ENCODE measurements at regions not wholly inside any gene's neighbourhood (a gene's known extent, or its start where the extent isn't known, plus 50 kb on each side); places are given as distances from the start of the nearest gene placed in this dataset.
A peak's percentile ranks its signal among the peaks of the same experiment; 100 is the strongest.

DNA sequence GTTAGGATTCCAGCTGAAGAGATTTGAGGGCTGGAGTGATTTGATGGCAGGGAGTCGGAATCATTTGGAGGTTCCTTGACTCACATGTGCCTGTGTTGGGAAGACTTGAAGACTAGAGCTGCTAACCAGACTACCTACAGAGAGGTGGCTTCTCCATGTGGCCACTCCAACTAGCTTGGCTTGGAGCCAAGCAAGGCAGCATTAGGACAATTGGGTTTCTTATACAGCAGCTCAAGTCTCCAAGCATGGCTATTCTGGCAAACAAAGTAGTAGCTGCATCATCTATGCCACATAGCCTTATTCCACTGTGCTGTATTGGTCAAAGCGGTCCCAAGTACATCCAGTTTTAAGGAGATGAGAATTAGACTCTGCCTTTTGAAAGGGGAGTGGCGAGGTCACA, 171.7 kb upstream of the SLC4A4 start:
- no peak for ATAC-seq (ENCODE audit: low read depth)
- TF ChIP-seq, protein P1, sequence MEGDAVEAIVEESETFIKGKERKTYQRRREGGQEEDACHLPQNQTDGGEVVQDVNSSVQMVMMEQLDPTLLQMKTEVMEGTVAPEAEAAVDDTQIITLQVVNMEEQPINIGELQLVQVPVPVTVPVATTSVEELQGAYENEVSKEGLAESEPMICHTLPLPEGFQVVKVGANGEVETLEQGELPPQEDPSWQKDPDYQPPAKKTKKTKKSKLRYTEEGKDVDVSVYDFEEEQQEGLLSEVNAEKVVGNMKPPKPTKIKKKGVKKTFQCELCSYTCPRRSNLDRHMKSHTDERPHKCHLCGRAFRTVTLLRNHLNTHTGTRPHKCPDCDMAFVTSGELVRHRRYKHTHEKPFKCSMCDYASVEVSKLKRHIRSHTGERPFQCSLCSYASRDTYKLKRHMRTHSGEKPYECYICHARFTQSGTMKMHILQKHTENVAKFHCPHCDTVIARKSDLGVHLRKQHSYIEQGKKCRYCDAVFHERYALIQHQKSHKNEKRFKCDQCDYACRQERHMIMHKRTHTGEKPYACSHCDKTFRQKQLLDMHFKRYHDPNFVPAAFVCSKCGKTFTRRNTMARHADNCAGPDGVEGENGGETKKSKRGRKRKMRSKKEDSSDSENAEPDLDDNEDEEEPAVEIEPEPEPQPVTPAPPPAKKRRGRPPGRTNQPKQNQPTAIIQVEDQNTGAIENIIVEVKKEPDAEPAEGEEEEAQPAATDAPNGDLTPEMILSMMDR (IDR thresholded peaks at IDR 0.05), result no peak
- DNase-seq, result no peak
- intact Hi-C loops (cut with micrococcal nuclease), result no loop called here
- ChIA-PET CTCF (no interaction called here), POLR2A (interaction anchor here (0.5 kb wide), 1 partner anchor 487 kb away, joined by 3 read pairs; no protein-coding TSS in a partner anchor)
- no peaks in the 10 kb centered on the region for H3K9me3 Mint-ChIP-seq
- H3K4me1 Mint-ChIP-seq, result no peaks in the 10 kb centered on the region
- H3K27ac Mint-ChIP-seq, result no peak overlapping the region
- no peaks in the 10 kb centered on the region for H3K36me3 Mint-ChIP-seq (ENCODE audit: low read depth)
- no peak overlapping the region for H3K4me3 Mint-ChIP-seq
- peaks cover 10% of the 10 kb centered on the region for H3K27me3 Mint-ChIP-seq

DNA sequence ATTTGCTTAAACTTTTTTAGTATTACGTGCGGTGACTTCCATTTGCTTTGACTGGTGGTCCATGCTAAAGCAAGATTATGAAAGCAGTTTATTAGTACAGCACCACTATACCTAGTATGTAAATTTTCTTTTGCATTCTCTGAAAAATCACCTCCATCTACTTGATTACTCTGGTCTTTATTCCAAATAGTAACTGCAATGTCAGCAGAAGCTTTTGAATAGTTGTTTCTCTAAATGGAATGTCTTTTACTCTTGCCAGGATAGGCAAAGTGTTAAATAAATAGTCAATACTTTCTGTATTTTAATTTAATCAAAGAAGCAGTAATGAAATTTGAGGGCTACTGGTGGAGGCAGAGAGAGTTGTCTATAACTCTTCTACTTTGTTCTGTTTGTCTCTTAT, 167.2 kb upstream of the SLC4A4 start:
- H3K27ac Mint-ChIP-seq, result no peak overlapping the region
- TF ChIP-seq, protein P1 (IDR thresholded peaks at IDR 0.05), result no peak
- no peak for DNase-seq
- no peaks in the 10 kb centered on the region for H3K9me3 Mint-ChIP-seq
- ATAC-seq (ENCODE audit: low read depth), result no peak
- H3K36me3 Mint-ChIP-seq (ENCODE audit: low read depth), result no peaks in the 10 kb centered on the region
- H3K4me1 Mint-ChIP-seq, result no peaks in the 10 kb centered on the region
- POLR2A ChIA-PET, result no interaction called here
- no peak overlapping the region for H3K4me3 Mint-ChIP-seq
- H3K27me3 Mint-ChIP-seq, result peaks cover 16% of the 10 kb centered on the region
- CTCF ChIA-PET, result no interaction called here
- intact Hi-C loops (cut with micrococcal nuclease), result no loop called here

DNA sequence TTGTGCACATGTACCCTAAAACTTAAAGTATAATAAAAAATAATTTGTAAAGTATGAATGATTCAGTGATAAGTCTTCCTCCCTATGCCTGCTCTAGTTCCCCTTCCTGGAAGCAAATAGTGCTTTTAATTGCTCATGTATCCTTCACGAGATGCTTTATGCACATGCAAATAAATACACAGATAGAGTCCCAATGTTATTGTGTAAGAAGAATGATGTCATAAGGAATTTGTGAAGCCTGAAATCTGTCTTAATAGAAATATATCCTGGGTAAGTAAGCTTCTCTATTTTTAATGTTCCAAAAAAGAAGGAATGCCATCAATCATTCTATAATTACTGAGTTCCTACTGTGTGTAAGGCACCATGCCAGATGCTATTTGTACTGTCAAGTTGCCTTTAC, 157.5 kb upstream of the SLC4A4 start:
- intact Hi-C loops (cut with micrococcal nuclease), result loop anchor here (10.0 kb wide), 2 partner anchors 187 to 347 kb away; partner anchors contain the start of genes DCK and GRSF1

DNA sequence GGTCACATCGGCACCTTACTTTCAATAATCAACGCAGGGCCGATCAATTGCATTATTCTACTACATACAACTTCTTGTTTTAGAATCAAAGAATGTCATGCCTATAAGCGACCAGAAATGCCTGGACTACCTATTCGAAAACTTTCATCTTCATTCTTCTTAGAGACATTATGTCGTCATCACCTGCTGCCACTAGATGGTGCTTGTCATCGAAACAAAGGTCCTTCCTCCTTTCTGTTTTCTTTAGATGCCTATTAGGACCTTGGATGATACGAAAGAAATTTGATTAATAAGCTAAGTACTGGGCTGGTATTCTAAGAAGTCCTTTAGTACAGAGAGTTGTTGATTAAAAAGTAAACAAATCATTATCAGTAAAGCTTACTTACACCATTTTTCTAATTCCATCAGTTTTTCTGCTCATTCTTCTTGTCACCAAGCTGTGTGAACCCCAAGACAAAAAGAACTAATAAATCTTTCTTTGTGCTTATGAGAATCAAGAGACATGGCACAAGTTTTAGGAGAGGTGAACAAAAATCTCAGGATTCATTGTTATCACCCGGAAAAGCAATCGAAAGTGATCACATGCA, 154.5 kb upstream of the SLC4A4 start:
- ATAC-seq (ENCODE audit: low read depth) (peak; percentile 55), DNase-seq (no peak)
- Mint-ChIP-seq H3K27ac (no peak overlapping the region), H3K4me3 (peak overlapping the region; percentile 33), H3K4me1 (peaks cover 24% of the 10 kb centered on the region), H3K27me3 (peaks cover 30% of the 10 kb centered on the region), H3K36me3 (ENCODE audit: low read depth) (no peaks in the 10 kb centered on the region), H3K9me3 (no peaks in the 10 kb centered on the region)
- POLR2A ChIA-PET, result interaction anchor here (0.6 kb wide), 1 partner anchor 175 kb away, joined by 4 read pairs; no protein-coding TSS in a partner anchor
- intact Hi-C loops (cut with micrococcal nuclease), result loop anchor here (1.0 to 10.0 kb wide), 5 partner anchors 189 to 1119 kb away; partner anchors contain the start of genes DCK and GRSF1
- TF ChIP-seq, protein P1 (IDR thresholded peaks at IDR 0.05), result no peak
- CTCF ChIA-PET, result interaction anchor here (0.6 to 1.1 kb wide), 3 partner anchors 10 to 817 kb away, joined by 3 to 8 read pairs (median 3); no protein-coding TSS in a partner anchor

More for the DNA sequence above, 157.5 kb upstream of the SLC4A4 start:
- DNase-seq, result no peak
- ChIA-PET POLR2A (no interaction called here), CTCF (no interaction called here)
- TF ChIP-seq, protein P1 (IDR thresholded peaks at IDR 0.05), result no peak
- Mint-ChIP-seq H3K27me3 (peaks cover 19% of the 10 kb centered on the region), H3K27ac (no peak overlapping the region), H3K9me3 (no peaks in the 10 kb centered on the region), H3K36me3 (ENCODE audit: low read depth) (no peaks in the 10 kb centered on the region), H3K4me3 (no peak overlapping the region), H3K4me1 (peaks cover 12% of the 10 kb centered on the region)
- no peak for ATAC-seq (ENCODE audit: low read depth)

DNA sequence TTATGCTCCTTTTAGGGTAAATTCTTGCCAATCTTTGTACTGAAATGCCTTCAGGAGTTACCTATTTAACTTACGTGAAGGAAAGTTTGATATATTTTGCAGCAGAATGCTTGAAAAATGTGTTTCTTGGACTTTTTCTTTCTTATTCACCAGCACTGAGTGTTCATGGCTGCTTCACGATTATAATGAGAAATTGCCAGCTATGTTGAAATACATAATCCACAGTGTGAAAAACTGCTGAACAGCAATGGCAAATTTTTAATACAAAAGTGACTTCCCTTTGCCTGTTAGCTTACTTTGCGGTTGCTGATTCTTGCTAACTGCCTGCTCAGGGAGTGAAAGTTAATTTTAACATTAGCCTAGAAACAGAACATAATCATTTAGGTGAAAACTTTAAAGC, 153.8 kb upstream of the SLC4A4 start:
- Mint-ChIP-seq H3K4me1 (peaks cover 26% of the 10 kb centered on the region), H3K9me3 (no peaks in the 10 kb centered on the region), H3K4me3 (no peak overlapping the region), H3K27ac (no peak overlapping the region), H3K36me3 (ENCODE audit: low read depth) (no peaks in the 10 kb centered on the region), H3K27me3 (peaks cover 38% of the 10 kb centered on the region)
- TF ChIP-seq, protein P1 (IDR thresholded peaks at IDR 0.05), result no peak
- no peak for DNase-seq
- ChIA-PET POLR2A (interaction anchor here (0.6 kb wide), 1 partner anchor 175 kb away, joined by 4 read pairs; no protein-coding TSS in a partner anchor), CTCF (interaction anchor here (0.7 to 1.2 kb wide), 3 partner anchors 9 to 527 kb away, joined by 3 to 8 read pairs (median 3); no protein-coding TSS in a partner anchor)
- intact Hi-C loops (cut with micrococcal nuclease), result loop anchor here (2.0 to 10.0 kb wide), 3 partner anchors 190 to 528 kb away; partner anchors contain the start of genes DCK and GRSF1
- ATAC-seq (ENCODE audit: low read depth), result no peak
